SK-N-MC (cell line): ENCODE measurements at regions not wholly inside any gene's neighbourhood (a gene's known extent, or its start where the extent isn't known, plus 50 kb on each side); places are given as distances from the start of the nearest gene placed in this dataset.

Experiments
- EZH2 ChIP-seq: fragments of 200-600 bp; sonication (generic); IDR thresholded peaks from one replicate; pipeline ENCODE4 v1.6.1; 2017; ENCODE audit warnings: antibody characterized with exemption
- POLR2AphosphoS5 ChIP-seq: IDR thresholded peaks from 2 replicates; pipeline ENCODE4 v1.6.1; 2012; ENCODE audit warnings: mild to moderate bottlenecking, low read depth, low read length, borderline replicate concordance

DNA sequence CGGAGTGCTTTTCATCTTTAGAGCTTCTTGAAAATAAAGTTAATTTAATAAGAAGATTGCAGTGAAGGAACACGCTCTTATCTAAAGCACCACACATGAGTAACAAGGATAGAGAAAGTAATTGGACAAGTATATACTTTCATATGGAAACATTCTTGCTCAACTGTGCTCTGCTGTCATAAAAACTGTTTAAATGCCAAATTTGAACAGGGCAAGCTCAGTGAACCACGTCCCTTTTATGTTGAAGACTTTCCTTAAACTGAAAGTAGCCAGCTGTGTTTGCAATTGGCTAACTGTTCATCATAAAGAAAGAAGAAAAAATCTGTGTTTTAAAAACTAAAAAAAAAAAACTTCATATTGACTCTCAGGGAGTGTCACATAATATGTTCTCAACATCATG lies 1610.7 kb upstream of the C9orf72 start:
- no peak for TF ChIP-seq EZH2
- TF ChIP-seq POLR2AphosphoS5, result no peak
